Fibroblast of the aortic adventitia (primary cell): ENCODE measurements at regions not wholly inside any gene's neighbourhood (a gene's known extent, or its start where the extent isn't known, plus 50 kb on each side); places are given as distances from the start of the nearest gene placed in this dataset.

Source experiments
- DNase-seq: peaks from one replicate; pipeline ENCODE4 v3.0.0-alpha.2; 2010; ENCODE audit warnings: low read depth
- H3K4me3 ChIP-seq: 2 replicates; pipeline ENCODE4 v1.5.1; 2011; ENCODE audit warnings: low read depth, mild to moderate bottlenecking, control low read depth, low read length, moderate library complexity
- TF ChIP-seq, protein P1 (sequence below): IDR thresholded peaks from 2 replicates; pipeline ENCODE4 v1.5.1; 2011; ENCODE audit warnings: mild to moderate bottlenecking, low read length, control low read depth, inconsistent platforms; ENCODE audit not compliant: insufficient read depth

DNA sequence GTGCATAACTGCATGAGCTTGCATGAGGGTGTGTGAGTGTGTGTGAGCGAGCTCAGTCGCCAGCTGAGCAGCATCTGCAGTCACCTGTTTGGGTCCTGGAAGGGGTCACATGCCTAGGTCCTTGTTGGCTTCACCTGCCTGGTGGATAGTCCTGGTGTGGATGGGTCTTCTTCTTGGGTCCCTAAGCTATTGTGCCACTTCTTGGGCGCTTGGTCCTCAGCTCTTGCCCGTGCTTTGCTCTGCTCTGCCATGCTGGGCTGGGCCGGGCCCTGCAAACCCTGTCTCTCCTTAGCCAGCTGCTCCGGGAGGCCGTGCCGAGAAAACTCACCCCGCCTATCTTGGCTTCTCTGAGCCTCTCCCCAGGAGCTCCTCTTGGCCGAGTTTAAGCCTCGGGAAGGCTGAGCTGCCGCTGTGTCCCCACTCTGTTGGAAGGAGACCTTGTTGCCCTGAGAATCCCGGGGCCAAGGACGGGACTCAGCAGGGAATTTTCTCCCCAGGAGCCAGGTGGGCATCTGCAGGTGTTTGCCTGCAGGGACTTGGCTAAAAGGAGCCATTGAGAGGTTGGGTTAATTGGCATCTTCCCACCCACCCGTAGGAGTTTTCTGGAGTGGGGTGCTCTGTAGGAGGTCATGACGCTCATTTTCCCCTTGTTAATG, 300.8 kb downstream of the NDUFA10 start:
- DNase-seq: no peak
- no peak overlapping the region for H3K4me3 ChIP-seq
- TF ChIP-seq, protein P1, sequence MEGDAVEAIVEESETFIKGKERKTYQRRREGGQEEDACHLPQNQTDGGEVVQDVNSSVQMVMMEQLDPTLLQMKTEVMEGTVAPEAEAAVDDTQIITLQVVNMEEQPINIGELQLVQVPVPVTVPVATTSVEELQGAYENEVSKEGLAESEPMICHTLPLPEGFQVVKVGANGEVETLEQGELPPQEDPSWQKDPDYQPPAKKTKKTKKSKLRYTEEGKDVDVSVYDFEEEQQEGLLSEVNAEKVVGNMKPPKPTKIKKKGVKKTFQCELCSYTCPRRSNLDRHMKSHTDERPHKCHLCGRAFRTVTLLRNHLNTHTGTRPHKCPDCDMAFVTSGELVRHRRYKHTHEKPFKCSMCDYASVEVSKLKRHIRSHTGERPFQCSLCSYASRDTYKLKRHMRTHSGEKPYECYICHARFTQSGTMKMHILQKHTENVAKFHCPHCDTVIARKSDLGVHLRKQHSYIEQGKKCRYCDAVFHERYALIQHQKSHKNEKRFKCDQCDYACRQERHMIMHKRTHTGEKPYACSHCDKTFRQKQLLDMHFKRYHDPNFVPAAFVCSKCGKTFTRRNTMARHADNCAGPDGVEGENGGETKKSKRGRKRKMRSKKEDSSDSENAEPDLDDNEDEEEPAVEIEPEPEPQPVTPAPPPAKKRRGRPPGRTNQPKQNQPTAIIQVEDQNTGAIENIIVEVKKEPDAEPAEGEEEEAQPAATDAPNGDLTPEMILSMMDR: no peak

DNA sequence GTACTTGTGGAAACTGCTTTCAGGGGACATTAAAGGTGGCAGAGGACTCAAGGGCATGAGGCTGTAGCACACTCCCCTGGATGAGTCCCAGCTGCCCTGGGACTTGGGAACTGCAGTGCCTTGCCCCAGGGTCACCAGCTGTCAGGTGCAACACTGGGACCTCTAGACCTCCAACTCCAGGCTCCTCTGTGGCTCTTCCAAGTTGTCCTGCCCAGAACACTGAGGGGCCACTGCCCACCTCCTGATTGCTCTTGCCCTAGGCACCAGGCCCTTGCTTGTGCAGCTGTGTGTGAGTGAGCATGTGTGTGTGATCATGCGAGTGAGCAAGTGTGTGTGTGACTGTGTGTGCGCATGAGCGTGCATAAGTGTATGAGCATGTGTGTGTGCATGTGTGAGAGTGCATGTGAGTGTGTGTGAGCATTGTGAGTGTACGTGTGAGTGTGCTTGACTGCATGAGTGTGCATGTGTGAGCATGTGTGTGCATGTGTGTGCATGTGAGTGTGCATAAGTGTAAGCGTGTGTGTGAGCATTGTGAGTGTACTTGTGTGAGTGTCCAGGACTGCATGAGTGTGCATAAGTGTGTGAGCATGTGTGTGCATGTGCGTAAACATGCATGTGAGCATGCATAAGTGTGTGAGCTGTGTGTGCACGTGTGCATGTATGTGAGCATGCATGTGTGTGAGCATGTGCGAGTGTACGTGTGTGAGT, 301.5 kb downstream of the NDUFA10 start:
- TF ChIP-seq, protein P1: no peak
- no peak for DNase-seq
- H3K4me3 ChIP-seq: no peak overlapping the region

DNA sequence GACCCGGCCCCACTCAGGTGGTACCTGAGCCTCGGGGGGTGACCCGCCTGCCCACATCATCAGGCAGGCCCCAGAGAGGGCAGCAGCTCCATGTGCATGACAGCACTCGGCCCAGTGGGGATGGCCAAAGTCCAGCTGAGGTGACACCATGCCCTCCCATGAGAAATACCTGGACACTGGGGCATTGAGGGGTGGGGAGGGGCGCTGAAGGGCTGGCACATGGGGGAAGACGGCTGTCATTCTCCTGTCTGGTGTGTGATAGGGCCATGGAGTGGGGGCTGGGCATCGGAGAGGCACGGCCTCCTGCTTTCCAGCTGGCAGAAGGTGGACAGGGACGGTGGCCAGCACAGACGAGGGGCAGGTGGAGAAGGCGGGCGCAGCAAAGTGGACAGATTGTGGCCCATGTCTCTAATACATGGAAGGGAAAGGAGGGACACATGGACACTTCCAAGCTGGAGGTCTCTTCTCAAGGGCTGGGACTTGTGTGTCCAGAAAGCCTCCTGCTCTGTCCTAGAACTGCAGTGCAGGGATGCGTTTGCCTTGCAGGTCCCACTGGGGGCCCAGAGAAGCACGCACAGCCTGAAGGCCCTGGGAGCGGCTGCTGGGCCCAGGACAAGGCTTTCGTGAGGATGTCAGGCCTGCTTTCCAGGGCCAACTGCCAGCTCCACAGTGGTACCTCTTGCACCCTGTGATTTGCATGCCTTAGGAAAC, 302.2 kb downstream of the NDUFA10 start:
- DNase-seq: no peak
- TF ChIP-seq, protein P1: no peak
- no peak overlapping the region for H3K4me3 ChIP-seq

DNA sequence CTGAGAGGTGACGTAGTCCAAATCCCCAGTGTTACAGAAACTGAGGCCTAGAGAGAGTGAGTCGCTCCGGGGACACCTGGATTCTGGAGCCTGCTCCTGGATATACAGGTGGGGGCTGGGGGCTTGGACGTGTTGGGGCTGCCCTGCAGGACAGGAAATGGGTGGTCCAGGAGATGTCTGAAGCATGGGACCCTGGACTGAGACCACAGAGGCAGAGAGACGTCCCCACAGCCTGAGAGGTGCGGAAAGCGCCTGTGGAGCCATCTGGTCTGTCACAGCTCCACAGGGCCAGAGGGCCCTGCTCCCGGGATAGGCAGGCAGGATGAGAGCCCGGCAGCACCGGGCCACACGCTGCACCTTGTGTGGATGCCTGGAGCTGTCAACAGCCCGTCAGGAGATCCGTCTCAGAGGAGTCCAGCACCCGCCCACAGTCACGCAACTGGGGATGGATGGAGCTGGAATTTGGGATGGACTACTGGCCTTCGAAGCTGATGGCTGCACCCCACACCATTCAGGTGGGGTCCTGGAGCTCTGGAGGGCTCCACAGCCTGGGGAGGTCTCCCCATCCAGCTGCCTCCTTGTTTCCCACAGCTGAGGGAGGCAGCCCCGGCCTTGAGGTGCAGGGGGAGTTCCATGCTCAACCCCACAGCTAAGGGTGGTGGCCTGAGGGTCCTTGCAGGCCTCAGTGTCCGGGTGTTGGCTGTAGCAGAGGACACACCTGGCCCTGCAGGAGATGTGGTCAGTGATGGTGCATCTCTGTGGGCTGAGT, 303.0 kb downstream of the NDUFA10 start:
- TF ChIP-seq, protein P1: no peak
- no peak overlapping the region for H3K4me3 ChIP-seq
- DNase-seq: no peak

DNA sequence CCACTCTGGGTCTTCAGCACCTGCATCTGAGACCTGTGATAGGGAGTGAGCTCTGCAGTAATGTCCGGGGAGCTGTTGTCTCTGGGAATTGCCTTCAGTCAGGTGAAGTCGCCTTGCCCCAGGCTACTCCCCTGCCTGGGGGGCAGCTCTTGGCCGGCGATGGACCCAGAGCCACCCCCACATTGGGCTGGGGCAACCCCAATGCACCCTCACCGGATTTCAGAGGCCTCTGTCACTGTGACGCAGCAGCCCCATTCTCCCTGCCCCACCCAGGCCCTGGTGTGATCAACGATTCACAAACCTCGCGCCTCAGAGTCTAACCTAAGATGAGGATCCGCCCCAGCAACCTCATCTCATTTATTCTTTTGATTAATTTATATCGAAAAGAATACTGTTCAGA, 303.6 kb downstream of the NDUFA10 start:
- TF ChIP-seq, protein P1: no peak
- H3K4me3 ChIP-seq: no peak overlapping the region
- DNase-seq: no peak
